GM23338 (cell line): ENCODE measurements at regions not wholly inside any gene's neighbourhood (a gene's known extent, or its start where the extent isn't known, plus 50 kb on each side); places are given as distances from the start of the nearest gene placed in this dataset.

Experiments used
- CREB1 ChIP-seq: fragments of 250-450 bp; sonication (Bioruptor Pico); IDR thresholded peaks from 2 replicates; pipeline ENCODE4 v1.5.0; 2020; ENCODE audit warnings: low read depth, mild to moderate bottlenecking, moderate library complexity
- CTCF ChIP-seq, 2 experiments: fragments of 200-600 bp in 1 of 2; sonication (generic) in 1 of 2; conservative IDR thresholded peaks; 2 replicates each; pipeline versions ENCODE4 v1.5.1 to v1.6.1; 2016 to 2017; ENCODE audit warnings: antibody characterized with exemption in 2 of 2, low read depth in 2 of 2, mild to moderate bottlenecking in 2 of 2, moderate library complexity in 1 of 2
- EZH2 ChIP-seq: fragments of 200-600 bp; sonication (generic); IDR thresholded peaks from one replicate; pipeline ENCODE4 v1.8.0; 2017; ENCODE audit warnings: antibody characterized with exemption, mild to moderate bottlenecking, low read depth; ENCODE audit not compliant: unreplicated experiment
- EZH2phosphoT487 ChIP-seq: fragments of 200-600 bp; sonication (generic); IDR thresholded peaks from one replicate; pipeline ENCODE4 v1.8.1; 2018; ENCODE audit warnings: antibody characterized with exemption; ENCODE audit not compliant: unreplicated experiment
- JUNB ChIP-seq: IDR thresholded peaks from one replicate; pipeline ENCODE4 v1.6.1; 2016; ENCODE audit warnings: antibody characterized with exemption; ENCODE audit not compliant: unreplicated experiment
- POLR2AphosphoS5 ChIP-seq: IDR thresholded peaks from 2 replicates; pipeline ENCODE4 v1.6.1; 2016; ENCODE audit warnings: antibody characterized with exemption, low read depth
- REST ChIP-seq: IDR thresholded peaks from one replicate; pipeline ENCODE4 v1.6.1; 2018; ENCODE audit warnings: antibody characterized with exemption; ENCODE audit not compliant: unreplicated experiment
- STAT1 ChIP-seq: IDR thresholded peaks from one replicate; pipeline ENCODE4 v1.6.1; 2016; ENCODE audit warnings: antibody characterized with exemption; ENCODE audit not compliant: unreplicated experiment

- TF ChIP-seq EZH2phosphoT487 = no peak
- TF ChIP-seq EZH2 = no peak
- no peak for TF ChIP-seq CTCF (conservative IDR thresholded peaks at IDR 0.05; ENCODE audit: low read depth in 2 of 2)
- TF ChIP-seq POLR2AphosphoS5 = no peak
- no peak for TF ChIP-seq STAT1
- TF ChIP-seq JUNB = no peak
- no peak for TF ChIP-seq CREB1 (CRISPR knock-in tag)
- no peak for TF ChIP-seq REST
Measured at GRCh38 chr4:81921751-81922159, 450.0 kb upstream of the RASGEF1B start.
